RWPE1 (cell line): ENCODE measurements at regions not wholly inside any gene's neighbourhood (a gene's known extent, or its start where the extent isn't known, plus 50 kb on each side); places are given as distances from the start of the nearest gene placed in this dataset.

Experiments
- CTCF ChIA-PET: fragments of 350-600 bp; sonication (Branson Sonifier 250); formaldehyde crosslinking; extraction: SDS; loops from one replicate; lab custom pipeline; 2021; lab: Yijun Ruan, JAX
- POLR2A ChIA-PET: fragments of 400-600 bp; formaldehyde crosslinking; extraction: SDS; loops from one replicate; lab custom pipeline; 2020; ENCODE audit warnings: antibody characterized with exemption; ENCODE audit not compliant: low non-redundant PET; lab: Yijun Ruan, JAX
- DNase-seq: peaks from one replicate; pipeline ENCODE4 v3.0.0; 2012; ENCODE audit warnings: low spot score
- H3K27ac ChIP-seq: fragments of 450-650 bp; 2 replicates; pipeline ENCODE4 v1.5.1; 2017
- CTCF ChIP-seq: fragments of 450-650 bp; conservative IDR thresholded peaks from 2 replicates; pipeline ENCODE4 v1.5.1; 2017; ENCODE audit warnings: low read depth, mild to moderate bottlenecking

DNA sequence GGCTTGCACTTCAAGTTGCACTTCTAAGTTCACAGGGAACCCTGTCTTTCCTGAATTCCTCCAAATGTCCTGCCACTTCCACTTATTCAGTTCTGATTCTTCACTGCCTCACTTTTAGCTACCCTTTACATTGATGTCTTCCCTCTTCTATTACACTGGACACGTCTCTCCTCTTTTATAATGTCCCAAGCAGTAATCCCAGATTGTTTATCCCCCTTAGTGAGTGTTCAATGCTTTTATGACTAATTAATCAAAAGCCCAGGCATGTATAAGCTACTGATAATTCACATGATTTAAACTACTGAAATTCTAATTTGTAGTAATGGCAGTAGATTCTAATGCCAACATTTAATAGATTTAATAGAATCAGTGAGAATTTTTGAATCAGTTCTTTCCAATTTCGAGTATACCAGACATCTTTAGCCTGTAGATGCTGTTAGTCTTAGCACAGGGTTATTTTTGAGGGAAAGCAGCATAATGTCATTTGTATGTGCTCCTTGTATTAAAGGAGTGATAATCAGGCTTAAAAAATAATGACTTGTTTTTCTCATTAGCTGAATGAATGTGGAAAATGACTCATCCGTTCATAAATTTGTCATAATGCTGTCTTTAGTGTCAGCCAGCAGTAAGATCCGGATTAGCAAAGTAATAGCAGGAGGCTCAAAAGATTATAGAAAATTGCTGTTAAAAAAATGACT lies 703.1 kb downstream of the CENPC start:
- ChIA-PET CTCF (no interaction called here), POLR2A (no interaction called here)

DNA sequence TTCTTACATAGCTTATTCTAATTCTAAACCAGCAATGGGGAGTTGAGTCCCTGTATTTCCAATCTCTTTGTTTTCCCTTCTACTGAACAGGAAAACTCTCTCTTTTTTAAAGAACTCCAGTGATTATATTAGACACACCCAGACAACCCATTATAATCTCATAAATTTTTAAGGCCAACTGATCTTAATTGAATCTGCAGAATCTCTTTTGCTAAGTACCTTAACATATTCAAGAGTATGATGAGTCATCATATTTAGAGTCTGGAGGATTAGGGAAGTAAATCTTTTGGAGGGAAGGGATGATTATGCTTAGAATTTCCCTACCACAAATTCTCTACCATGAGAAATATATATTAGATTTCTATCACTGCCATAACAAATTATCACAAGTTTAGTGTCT lies 705.1 kb downstream of the CENPC start:
- no peak overlapping the region for H3K27ac ChIP-seq
- CTCF ChIA-PET: no interaction called here
- no peak for TF ChIP-seq CTCF
- POLR2A ChIA-PET: no interaction called here
- DNase-seq: no peak

More for the DNA sequence above, 703.1 kb downstream of the CENPC start:
- no peak for TF ChIP-seq CTCF
- no peak overlapping the region for H3K27ac ChIP-seq
- no peak for DNase-seq

GRCh38 chr4:66837279-66837922 lies 707.9 kb downstream of the CENPC start:
- CTCF ChIA-PET: no interaction called here

DNA sequence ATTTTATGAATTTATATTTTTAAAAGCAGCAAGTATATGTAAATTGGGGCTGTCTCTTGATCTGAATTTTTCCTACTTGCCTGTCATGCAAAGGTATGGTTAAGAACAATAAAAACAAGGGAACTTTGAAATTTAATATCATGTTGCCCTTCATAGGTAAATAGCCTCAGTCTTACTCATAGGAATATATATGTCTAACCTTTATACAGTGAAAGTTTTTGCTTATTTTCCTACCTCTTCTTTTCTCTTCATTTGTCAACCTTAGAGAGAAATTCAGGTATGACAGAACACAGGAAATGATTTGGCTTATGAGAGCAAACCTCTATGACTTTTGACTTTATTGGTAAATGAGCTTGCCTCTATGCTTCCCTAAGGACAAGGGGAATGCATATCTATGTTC lies 716.0 kb downstream of the CENPC start:
- DNase-seq: no peak
- no peak overlapping the region for H3K27ac ChIP-seq
- TF ChIP-seq CTCF: no peak
- ChIA-PET CTCF (no interaction called here), POLR2A (no interaction called here)

More at GRCh38 chr4:66837279-66837922, 707.9 kb downstream of the CENPC start:
- POLR2A ChIA-PET: no interaction called here
- H3K27ac ChIP-seq: no peak overlapping the region
- DNase-seq: no peak
- no peak for TF ChIP-seq CTCF

DNA sequence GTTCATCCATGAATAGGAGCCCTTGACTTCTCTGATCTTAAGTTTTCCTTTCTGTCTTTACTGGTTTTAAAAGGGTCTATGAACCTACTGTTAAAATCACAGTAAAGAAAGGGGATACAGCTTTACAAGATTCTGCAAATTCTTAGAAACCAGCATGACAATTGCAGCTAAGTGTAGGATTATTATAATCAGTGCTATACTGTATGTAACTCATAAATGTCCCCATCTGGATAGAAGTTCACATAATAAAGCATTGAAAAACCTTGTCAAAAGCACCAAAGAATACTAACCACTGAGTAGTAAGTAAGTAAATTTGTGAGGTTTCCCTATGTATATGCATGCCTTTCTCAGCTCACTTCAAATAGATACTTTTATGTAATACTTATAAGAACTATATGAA lies 724.6 kb downstream of the CENPC start:
- H3K27ac ChIP-seq: no peak overlapping the region
- no peak for DNase-seq
- POLR2A ChIA-PET: no interaction called here
- TF ChIP-seq CTCF: no peak
- CTCF ChIA-PET: no interaction called here

- no peak for DNase-seq
- POLR2A ChIA-PET: no interaction called here
- TF ChIP-seq CTCF: no peak
These were observed 731.0 kb downstream of the CENPC start for GRCh38 chr4:66814277-66814676.

More at GRCh38 chr4:66814277-66814676, 731.0 kb downstream of the CENPC start:
- no peak overlapping the region for H3K27ac ChIP-seq
- CTCF ChIA-PET: interaction anchor here (0.6 kb wide), 1 partner anchor 442 kb away, joined by 3 read pairs; no protein-coding TSS in a partner anchor
